ENCODE measurements at regions not wholly inside any gene's neighbourhood (a gene's known extent, or its start where the extent isn't known, plus 50 kb on each side); places are given as distances from the start of the nearest gene placed in this dataset.

GRCh38 chr4:178481564-178481963, 1039.3 kb upstream of the AGA start:
- H3K4me3 ChIP-seq (replicated peaks; ENCODE audit: low read depth, low read length) = no peak overlapping the region
- TF ChIP-seq CTCF (IDR thresholded peaks at IDR 0.05; ENCODE audit: low read depth, low read length, missing control alignments) = no peak
- no peak for DNase-seq (ENCODE audit: extremely low read depth, low read depth)

- DNase-seq (ENCODE audit: extremely low read depth, low read depth) = no peak
- no peak for TF ChIP-seq CTCF (IDR thresholded peaks at IDR 0.05; ENCODE audit: low read depth, low read length, missing control alignments)
- H3K4me3 ChIP-seq (replicated peaks; ENCODE audit: low read depth, low read length) = no peak overlapping the region
Measured at GRCh38 chr4:178523038-178523437, 1080.8 kb upstream of the AGA start.

- no peak for TF ChIP-seq CTCF (IDR thresholded peaks at IDR 0.05; ENCODE audit: low read depth, low read length, missing control alignments)
- no peak for DNase-seq (ENCODE audit: extremely low read depth, low read depth)
- H3K4me3 ChIP-seq (replicated peaks; ENCODE audit: low read depth, low read length) = no peak overlapping the region
Measured at GRCh38 chr4:178535939-178536579, 1093.8 kb upstream of the AGA start.

- no peak for TF ChIP-seq CTCF (IDR thresholded peaks at IDR 0.05; ENCODE audit: low read depth, low read length, missing control alignments)
- DNase-seq (ENCODE audit: extremely low read depth, low read depth) = no peak
- no peak overlapping the region for H3K4me3 ChIP-seq (replicated peaks; ENCODE audit: low read depth, low read length)
Measured at GRCh38 chr4:178553201-178553600, 1111.0 kb upstream of the AGA start.

- no peak for TF ChIP-seq CTCF (IDR thresholded peaks at IDR 0.05; ENCODE audit: low read depth, low read length, missing control alignments)
- H3K4me3 ChIP-seq (replicated peaks; ENCODE audit: low read depth, low read length) = no peak overlapping the region
- DNase-seq (ENCODE audit: extremely low read depth, low read depth) = no peak
Measured at GRCh38 chr4:178554352-178554751, 1112.1 kb upstream of the AGA start.

GRCh38 chr4:178556796-178557195, 1114.6 kb upstream of the AGA start:
- no peak overlapping the region for H3K4me3 ChIP-seq (replicated peaks; ENCODE audit: low read depth, low read length)
- DNase-seq (ENCODE audit: extremely low read depth, low read depth) = no peak
- TF ChIP-seq CTCF (IDR thresholded peaks at IDR 0.05; ENCODE audit: low read depth, low read length, missing control alignments) = no peak

GRCh38 chr4:178577933-178578332, 1135.7 kb upstream of the AGA start:
- no peak for TF ChIP-seq CTCF (IDR thresholded peaks at IDR 0.05; ENCODE audit: low read depth, low read length, missing control alignments)
- no peak for DNase-seq (ENCODE audit: extremely low read depth, low read depth)

More at GRCh38 chr4:178577933-178578332, 1135.7 kb upstream of the AGA start:
- H3K4me3 ChIP-seq (replicated peaks; ENCODE audit: low read depth, low read length) = no peak overlapping the region

All from HFF-Myc (cell line).